Suprapubic skin (tissue), 4 donors: ENCODE measurements at regions not wholly inside any gene's neighbourhood (a gene's known extent, or its start where the extent isn't known, plus 50 kb on each side); places are given as distances from the start of the nearest gene placed in this dataset.

Source experiments
- DNase-seq, 2 donors: peaks; one replicate each; pipeline ENCODE4 v3.0.0-alpha.2; 2019; ENCODE audit warnings: low spot score in 2 of 2
- H3K27ac ChIP-seq: fragments of 200-600 bp; sonication (generic); one replicate; pipeline ENCODE4 v1.5.1; 2019
- H3K27me3 ChIP-seq: fragments of 200-600 bp; sonication (generic); one replicate; pipeline ENCODE4 v1.5.1; 2019
- H3K36me3 ChIP-seq: fragments of 200-600 bp; sonication (generic); one replicate; pipeline ENCODE4 v1.5.1; 2019
- H3K4me1 ChIP-seq: fragments of 200-600 bp; sonication (generic); one replicate; pipeline ENCODE4 v1.5.1; 2019
- H3K4me3 ChIP-seq: fragments of 200-600 bp; sonication (generic); one replicate; pipeline ENCODE4 v1.5.1; 2019; ENCODE audit warnings: mild to moderate bottlenecking
- H3K9me3 ChIP-seq: fragments of 200-600 bp; sonication (generic); one replicate; pipeline ENCODE4 v1.5.1; 2019
- EP300 ChIP-seq: sonication (generic); formaldehyde crosslinking; IDR thresholded peaks from one replicate; pipeline ENCODE4 v1.6.1; 2017; ENCODE audit warnings: antibody characterized with exemption
- POLR2A ChIP-seq, 2 donors: fragments of 450-650 bp; IDR thresholded peaks; one replicate each; pipeline ENCODE4 v1.6.1; 2017; ENCODE audit warnings: antibody characterized with exemption in 2 of 2, mild to moderate bottlenecking in 2 of 2, moderate library complexity in 2 of 2
- POLR2AphosphoS5 ChIP-seq, 3 donors: sonication (generic); formaldehyde crosslinking; IDR thresholded peaks; one replicate each; pipeline ENCODE4 v1.6.1; 2017; ENCODE audit warnings: antibody characterized with exemption in 3 of 3
- WGBS: methylation state at CpG from one replicate; pipeline ENCODE4 v1.1.5; 2018; 5-methylcytosine and 5-hydroxymethylcytosine counted together
- TF ChIP-seq, protein P1 (sequence below), 2 donors: fragments of 200-600 bp in 1 of 2; fragments of 450-650 bp in 1 of 2; sonication (generic) in 1 of 2; IDR thresholded peaks; one replicate each; pipeline ENCODE4 v1.5.1; 2016 to 2019; ENCODE audit warnings: antibody characterized with exemption in 2 of 2, mild to moderate bottlenecking in 1 of 2, moderate library complexity in 1 of 2

- no peak for TF ChIP-seq EP300
- TF ChIP-seq, protein P1, sequence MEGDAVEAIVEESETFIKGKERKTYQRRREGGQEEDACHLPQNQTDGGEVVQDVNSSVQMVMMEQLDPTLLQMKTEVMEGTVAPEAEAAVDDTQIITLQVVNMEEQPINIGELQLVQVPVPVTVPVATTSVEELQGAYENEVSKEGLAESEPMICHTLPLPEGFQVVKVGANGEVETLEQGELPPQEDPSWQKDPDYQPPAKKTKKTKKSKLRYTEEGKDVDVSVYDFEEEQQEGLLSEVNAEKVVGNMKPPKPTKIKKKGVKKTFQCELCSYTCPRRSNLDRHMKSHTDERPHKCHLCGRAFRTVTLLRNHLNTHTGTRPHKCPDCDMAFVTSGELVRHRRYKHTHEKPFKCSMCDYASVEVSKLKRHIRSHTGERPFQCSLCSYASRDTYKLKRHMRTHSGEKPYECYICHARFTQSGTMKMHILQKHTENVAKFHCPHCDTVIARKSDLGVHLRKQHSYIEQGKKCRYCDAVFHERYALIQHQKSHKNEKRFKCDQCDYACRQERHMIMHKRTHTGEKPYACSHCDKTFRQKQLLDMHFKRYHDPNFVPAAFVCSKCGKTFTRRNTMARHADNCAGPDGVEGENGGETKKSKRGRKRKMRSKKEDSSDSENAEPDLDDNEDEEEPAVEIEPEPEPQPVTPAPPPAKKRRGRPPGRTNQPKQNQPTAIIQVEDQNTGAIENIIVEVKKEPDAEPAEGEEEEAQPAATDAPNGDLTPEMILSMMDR (IDR thresholded peaks at IDR 0.05): no peak
- no peak for TF ChIP-seq POLR2AphosphoS5 (IDR thresholded peaks at IDR 0.05)
- no peak for TF ChIP-seq POLR2A (IDR thresholded peaks at IDR 0.05)
- WGBS: 90% methylated on average over 2 of the region's 10 CpGs
- no peak for DNase-seq
Measured at GRCh38 chr15:77795446-77795845, 162.7 kb upstream of the LINGO1 start.

DNA sequence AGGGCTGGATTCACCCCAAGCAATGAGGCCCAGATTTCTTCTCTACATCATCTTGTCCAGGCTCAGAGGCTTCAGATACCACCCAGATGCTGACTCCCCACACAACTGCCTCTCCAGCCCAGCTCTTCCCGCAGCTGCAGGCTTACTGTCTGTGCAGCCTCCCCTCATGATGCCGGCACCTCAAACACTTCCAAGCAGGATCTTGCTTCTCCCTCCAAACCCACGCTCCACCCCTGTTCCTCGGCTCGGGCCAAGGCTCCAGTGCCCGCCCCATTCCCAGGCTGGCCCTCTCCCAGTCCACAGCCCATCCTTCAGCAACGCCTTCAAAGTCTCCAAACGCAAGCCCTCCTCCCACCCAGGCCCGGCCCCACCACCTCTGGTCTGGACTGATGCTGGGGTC, 159.2 kb upstream of the LINGO1 start:
- H3K27ac ChIP-seq: no peak overlapping the region
- TF ChIP-seq, protein P1 (IDR thresholded peaks at IDR 0.05): no peak
- TF ChIP-seq EP300 (no peak), POLR2A (IDR thresholded peaks at IDR 0.05) (no peak), POLR2AphosphoS5 (IDR thresholded peaks at IDR 0.05) (no peak)

More at GRCh38 chr15:77795446-77795845, 162.7 kb upstream of the LINGO1 start:
- Histone ChIP-seq H3K27me3 (peaks cover 8% of the 10 kb centered on the region), H3K4me3 (no peak overlapping the region), H3K9me3 (no peaks in the 10 kb centered on the region), H3K27ac (no peak overlapping the region), H3K4me1 (no peaks in the 10 kb centered on the region), H3K36me3 (no peaks in the 10 kb centered on the region)

DNA sequence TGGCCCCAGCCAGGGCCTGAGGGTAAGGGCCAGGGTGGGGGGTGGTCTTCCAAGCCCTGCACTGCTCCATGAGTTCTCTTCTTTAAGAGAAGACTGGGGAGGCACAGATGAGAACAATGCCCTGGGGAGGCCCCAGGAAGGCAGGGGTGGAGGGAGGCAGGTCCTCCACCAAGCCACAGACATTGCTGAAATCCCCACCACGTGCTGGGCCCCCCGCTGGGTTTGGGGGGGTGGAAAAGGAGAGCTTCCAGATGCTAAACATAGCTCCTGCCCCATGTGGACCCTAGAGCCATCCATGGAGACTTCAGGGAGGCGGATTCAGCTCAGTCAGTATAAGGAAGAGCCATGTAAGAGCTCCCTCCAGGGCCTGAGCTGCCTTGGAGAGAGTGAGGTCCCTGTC, 157.8 kb upstream of the LINGO1 start:
- TF ChIP-seq POLR2AphosphoS5 (IDR thresholded peaks at IDR 0.05) (no peak), EP300 (no peak), POLR2A (IDR thresholded peaks at IDR 0.05) (no peak)
- H3K4me3 ChIP-seq: no peak overlapping the region
- no peaks in the 10 kb centered on the region for H3K36me3 ChIP-seq
- H3K4me1 ChIP-seq: no peaks in the 10 kb centered on the region
- DNase-seq: no peak
- 60% methylated on average over 3 of the region's 3 CpGs for WGBS
- no peak overlapping the region for H3K27ac ChIP-seq
- H3K9me3 ChIP-seq: no peaks in the 10 kb centered on the region
- peaks cover 11% of the 10 kb centered on the region for H3K27me3 ChIP-seq

More for the DNA sequence above, 159.2 kb upstream of the LINGO1 start:
- Histone ChIP-seq H3K4me3 (no peak overlapping the region), H3K36me3 (no peaks in the 10 kb centered on the region), H3K27me3 (peaks cover 11% of the 10 kb centered on the region), H3K9me3 (no peaks in the 10 kb centered on the region), H3K4me1 (no peaks in the 10 kb centered on the region)
- 67% methylated on average over 9 of the region's 9 CpGs for WGBS
- DNase-seq: no peak

DNA sequence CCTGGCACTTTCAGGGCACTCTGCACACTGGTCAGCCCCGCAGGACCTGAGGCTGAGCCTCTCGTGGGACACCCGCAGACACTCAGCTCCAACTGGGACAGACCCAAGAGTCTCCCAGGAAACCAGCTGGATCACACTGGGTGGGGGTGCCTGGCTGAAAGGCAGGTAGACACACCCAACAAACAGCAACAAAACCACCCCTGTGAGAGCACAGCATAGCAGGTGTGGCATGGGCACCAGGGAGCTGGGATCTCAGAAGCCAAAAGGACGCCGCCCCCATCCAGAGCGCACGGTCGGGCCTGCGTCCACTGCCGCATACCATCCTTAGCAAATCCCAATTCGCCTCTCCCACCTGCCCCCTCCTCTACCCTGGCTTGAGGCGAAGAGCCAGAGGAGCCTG, 154.2 kb upstream of the LINGO1 start:
- H3K27me3 ChIP-seq: peaks cover 36% of the 10 kb centered on the region
- TF ChIP-seq, protein P1 (IDR thresholded peaks at IDR 0.05): no peak
- no peak for TF ChIP-seq POLR2AphosphoS5 (IDR thresholded peaks at IDR 0.05)
- no peak for TF ChIP-seq POLR2A (IDR thresholded peaks at IDR 0.05)
- TF ChIP-seq EP300: no peak
- H3K4me1 ChIP-seq: no peaks in the 10 kb centered on the region
- no peak for DNase-seq
- no peaks in the 10 kb centered on the region for H3K36me3 ChIP-seq
- H3K4me3 ChIP-seq: no peak overlapping the region
- H3K27ac ChIP-seq: no peak overlapping the region
- WGBS: 53% methylated on average over 9 of the region's 12 CpGs
- H3K9me3 ChIP-seq: no peaks in the 10 kb centered on the region

DNA sequence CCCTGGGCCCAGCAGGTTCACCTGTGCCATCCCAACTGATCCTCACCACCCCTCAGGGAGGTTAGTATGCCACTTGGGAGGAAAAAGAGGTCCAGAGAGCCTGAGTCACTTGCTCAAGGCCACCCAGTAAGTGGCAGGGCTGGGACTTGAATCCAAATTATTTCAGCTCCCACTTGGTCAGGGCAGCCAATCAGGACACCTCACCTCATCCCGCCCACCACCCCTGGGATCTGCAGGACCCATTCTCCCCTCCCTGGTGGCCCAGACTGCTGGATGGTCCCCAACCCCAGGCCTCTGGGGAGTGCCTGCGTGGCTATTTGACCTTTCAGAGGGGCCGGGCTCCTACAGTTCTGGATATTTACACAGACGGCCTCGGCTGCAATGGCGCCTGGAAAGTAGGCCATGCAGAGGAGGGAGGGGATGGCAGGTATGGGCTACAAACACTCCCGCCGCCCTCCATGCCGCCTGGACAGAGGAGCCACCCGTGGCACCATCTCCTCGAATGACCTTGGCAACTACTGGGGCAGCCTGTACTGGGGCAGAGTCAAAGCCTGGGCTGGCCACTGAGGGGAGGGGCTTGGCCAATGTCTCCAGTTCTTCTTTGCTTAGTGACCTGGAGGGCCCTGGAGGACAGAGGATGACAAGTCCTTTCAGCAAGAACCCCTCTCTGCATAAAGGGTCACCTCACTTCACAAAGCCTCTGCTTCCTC, 153.6 kb upstream of the LINGO1 start:
- Histone ChIP-seq H3K4me3 (no peak overlapping the region), H3K27me3 (peaks cover 42% of the 10 kb centered on the region), H3K9me3 (no peaks in the 10 kb centered on the region), H3K4me1 (no peaks in the 10 kb centered on the region), H3K36me3 (no peaks in the 10 kb centered on the region), H3K27ac (no peak overlapping the region)
- DNase-seq: no peak
- TF ChIP-seq, protein P1 (IDR thresholded peaks at IDR 0.05): no peak
- no peak for TF ChIP-seq POLR2A (IDR thresholded peaks at IDR 0.05)
- TF ChIP-seq POLR2AphosphoS5 (IDR thresholded peaks at IDR 0.05): no peak
- no peak for TF ChIP-seq EP300
- no CpG with 5 or more reads among the region's 11 CpGs for WGBS
